ENCODE measurements at regions not wholly inside any gene's neighbourhood (a gene's known extent, or its start where the extent isn't known, plus 50 kb on each side); places are given as distances from the start of the nearest gene placed in this dataset.

DNA sequence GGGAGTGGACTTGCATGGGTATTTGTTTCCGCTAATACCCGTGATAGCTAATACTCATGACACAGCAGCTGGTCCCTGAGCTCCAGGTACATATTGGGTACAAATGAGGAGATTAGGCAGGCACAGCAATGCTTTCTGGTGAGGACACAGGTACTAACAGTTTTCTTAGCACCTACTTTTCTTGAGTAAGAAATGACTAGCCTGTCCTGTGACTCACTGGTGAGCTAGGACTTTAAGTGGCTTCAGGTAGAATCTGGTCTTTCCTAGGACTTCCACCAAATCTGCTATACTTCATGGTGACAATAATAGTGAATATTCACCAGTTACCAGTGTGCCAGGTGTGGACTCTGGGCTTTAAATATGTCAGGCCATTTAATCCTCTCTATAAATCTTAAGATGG is 407.4 kb upstream of the NR3C2 start:
- Histone ChIP-seq H3K27ac (no peak overlapping the region), H3K4me3 (no peak overlapping the region), H3K27me3 (no peaks in the 10 kb centered on the region), H3K36me3 (replicated peaks in 1 of 2) (no peaks in the 10 kb centered on the region), H3K4me1 (replicated peaks in 1 of 2) (no peaks in the 10 kb centered on the region), H3K9me3 (replicated peaks in 1 of 3) (no peaks in the 10 kb centered on the region)
- TF ChIP-seq, protein P1, sequence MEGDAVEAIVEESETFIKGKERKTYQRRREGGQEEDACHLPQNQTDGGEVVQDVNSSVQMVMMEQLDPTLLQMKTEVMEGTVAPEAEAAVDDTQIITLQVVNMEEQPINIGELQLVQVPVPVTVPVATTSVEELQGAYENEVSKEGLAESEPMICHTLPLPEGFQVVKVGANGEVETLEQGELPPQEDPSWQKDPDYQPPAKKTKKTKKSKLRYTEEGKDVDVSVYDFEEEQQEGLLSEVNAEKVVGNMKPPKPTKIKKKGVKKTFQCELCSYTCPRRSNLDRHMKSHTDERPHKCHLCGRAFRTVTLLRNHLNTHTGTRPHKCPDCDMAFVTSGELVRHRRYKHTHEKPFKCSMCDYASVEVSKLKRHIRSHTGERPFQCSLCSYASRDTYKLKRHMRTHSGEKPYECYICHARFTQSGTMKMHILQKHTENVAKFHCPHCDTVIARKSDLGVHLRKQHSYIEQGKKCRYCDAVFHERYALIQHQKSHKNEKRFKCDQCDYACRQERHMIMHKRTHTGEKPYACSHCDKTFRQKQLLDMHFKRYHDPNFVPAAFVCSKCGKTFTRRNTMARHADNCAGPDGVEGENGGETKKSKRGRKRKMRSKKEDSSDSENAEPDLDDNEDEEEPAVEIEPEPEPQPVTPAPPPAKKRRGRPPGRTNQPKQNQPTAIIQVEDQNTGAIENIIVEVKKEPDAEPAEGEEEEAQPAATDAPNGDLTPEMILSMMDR (IDR thresholded peaks at IDR 0.05): no peak
- TF ChIP-seq POLR2A (IDR thresholded peaks at IDR 0.05): no peak
- DNase-seq: no peak
- WGBS, 4 donors: 97 to 100% (median 98%) methylated on average over 2 of the region's 2 CpGs
- intact Hi-C loops (cut with DNase I): no loop called here

DNA sequence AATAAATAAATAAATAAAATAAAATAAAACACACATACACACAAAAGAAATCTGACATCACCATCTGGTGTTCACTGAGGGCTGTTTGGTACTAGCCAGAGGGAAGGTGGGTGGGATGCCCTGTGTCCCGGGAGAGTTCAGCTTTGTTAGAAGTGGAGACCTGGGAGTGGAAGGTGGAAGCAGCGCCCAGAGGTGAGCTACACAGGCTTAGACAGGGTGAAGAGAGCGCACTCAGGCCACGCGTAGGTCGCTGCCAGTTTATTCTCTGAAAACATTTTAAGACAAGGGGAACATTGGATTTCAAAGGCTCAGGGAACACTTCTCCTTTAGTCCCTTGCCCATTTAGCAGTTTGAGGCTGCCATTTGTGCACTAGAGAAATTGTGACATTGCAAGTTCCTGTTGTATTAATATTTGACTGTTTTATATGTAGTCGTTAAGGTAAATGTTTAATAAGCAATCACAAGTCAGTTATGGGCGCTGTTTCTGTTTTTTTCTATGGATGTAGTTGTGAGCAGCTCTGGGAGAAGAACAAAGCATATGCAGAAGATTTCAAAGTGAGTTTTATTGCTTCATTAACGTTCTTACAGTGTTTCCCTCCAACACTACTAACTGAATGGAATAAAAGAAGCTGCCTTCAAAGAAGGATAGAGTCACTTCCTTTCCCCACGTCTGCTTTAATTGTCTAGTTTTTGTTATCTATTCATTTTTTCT is 405.5 kb upstream of the NR3C2 start:
- Histone ChIP-seq H3K36me3 (replicated peaks in 1 of 2) (no peaks in the 10 kb centered on the region), H3K4me3 (no peak overlapping the region), H3K4me1 (replicated peaks in 1 of 2) (no peaks in the 10 kb centered on the region), H3K27me3 (no peaks in the 10 kb centered on the region), H3K27ac (no peak overlapping the region), H3K9me3 (replicated peaks in 1 of 3) (no peaks in the 10 kb centered on the region)
- 85 to 92% (median 90%) methylated on average over 10 of the region's 10 CpGs for WGBS, 4 donors
- TF ChIP-seq, protein P1 (IDR thresholded peaks at IDR 0.05): no peak
- TF ChIP-seq POLR2A (IDR thresholded peaks at IDR 0.05): no peak
- no peak for DNase-seq
- intact Hi-C loops (cut with DNase I): no loop called here

DNA sequence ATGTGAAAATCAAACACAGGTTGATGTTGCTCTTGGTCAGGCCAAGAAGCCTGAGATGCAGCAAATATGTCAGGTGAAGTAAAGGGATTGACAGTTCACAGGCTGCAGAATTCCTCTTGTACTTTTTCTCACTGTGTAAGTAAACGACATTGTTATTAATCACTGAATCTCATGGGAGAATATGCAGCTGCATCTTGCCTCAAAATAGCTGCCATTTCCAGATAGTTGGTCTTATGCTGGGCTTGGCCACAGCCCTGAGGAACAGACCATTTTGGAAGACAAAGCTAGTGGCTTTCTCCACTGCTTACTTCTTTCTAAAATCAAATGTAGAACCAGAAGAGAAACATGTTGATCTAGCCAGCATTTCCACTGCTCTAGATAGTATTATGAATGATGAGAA is 403.4 kb upstream of the NR3C2 start:
- no peaks in the 10 kb centered on the region for H3K27me3 ChIP-seq
- H3K36me3 ChIP-seq (replicated peaks in 1 of 2): no peaks in the 10 kb centered on the region
- H3K9me3 ChIP-seq (replicated peaks in 1 of 3): no peaks in the 10 kb centered on the region
- no peak for DNase-seq
- TF ChIP-seq POLR2A (IDR thresholded peaks at IDR 0.05): no peak
- TF ChIP-seq, protein P1 (IDR thresholded peaks at IDR 0.05): no peak
- no peaks in the 10 kb centered on the region for H3K4me1 ChIP-seq (replicated peaks in 1 of 2)
- no peak overlapping the region for H3K27ac ChIP-seq
- intact Hi-C loops (cut with DNase I): no loop called here
- 39 to 71% (median 45%) methylated on average over 1 of the region's 1 CpG for WGBS, 4 donors
- no peak overlapping the region for H3K4me3 ChIP-seq

DNA sequence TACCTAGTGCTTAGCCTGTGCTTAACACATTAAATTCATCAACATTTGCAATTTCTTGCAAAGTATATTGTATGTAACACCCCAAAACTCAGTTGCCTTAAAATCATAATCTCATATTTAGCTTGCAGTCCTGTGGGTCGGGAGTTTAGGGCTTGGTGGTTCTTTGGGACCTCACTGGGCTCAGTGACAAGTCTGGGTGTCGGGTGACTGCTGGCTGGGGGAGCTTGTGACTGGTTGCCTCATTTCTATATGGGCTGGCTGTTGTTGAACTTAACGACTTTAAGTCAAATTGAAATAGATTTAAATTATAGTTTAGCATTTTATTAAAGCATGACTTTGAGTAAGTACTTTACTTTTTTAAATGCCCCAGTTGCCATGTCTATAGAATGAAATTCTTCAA is 401.4 kb upstream of the NR3C2 start:
- TF ChIP-seq, protein P1 (IDR thresholded peaks at IDR 0.05): no peak
- no peak for TF ChIP-seq POLR2A (IDR thresholded peaks at IDR 0.05)
- Histone ChIP-seq H3K4me3 (no peak overlapping the region), H3K4me1 (replicated peaks in 1 of 2) (no peaks in the 10 kb centered on the region), H3K9me3 (replicated peaks in 1 of 3) (no peaks in the 10 kb centered on the region), H3K36me3 (replicated peaks in 1 of 2) (no peaks in the 10 kb centered on the region), H3K27ac (no peak overlapping the region), H3K27me3 (no peaks in the 10 kb centered on the region)
- DNase-seq: no peak
- intact Hi-C loops (cut with DNase I): no loop called here
- 77 to 85% (median 82%) methylated on average over 3 of the region's 3 CpGs for WGBS, 4 donors
